Activated T-cell treated with anti-CD3 and anti-CD28 coated beads, Interleukin-2, amount 50 U/mL, for 4 hours (primary cell): ENCODE measurements at regions not wholly inside any gene's neighbourhood (a gene's known extent, or its start where the extent isn't known, plus 50 kb on each side); places are given as distances from the start of the nearest gene placed in this dataset.

Source experiments
- ATAC-seq, 2 donors: fragments of 200-7000 bp; cut with Tn5 transposase; one replicate each; pipeline ENCODE4 v1.10.0; 2021
- DNase-seq: peaks from one replicate; pipeline ENCODE4 v3.0.0-alpha.2; 2020
- H3K27me3 Mint-ChIP-seq: one replicate; pipeline ENCODE4 v1.8.0; 2021; ENCODE audit warnings: low read depth, mixed read lengths
- H3K36me3 Mint-ChIP-seq: one replicate; pipeline ENCODE4 v1.8.0; 2022; ENCODE audit warnings: mixed read lengths; ENCODE audit not compliant: insufficient read depth
- H3K4me1 Mint-ChIP-seq: one replicate; pipeline ENCODE4 v1.8.0; 2021; ENCODE audit warnings: low read depth, mixed read lengths
- H3K4me3 Mint-ChIP-seq: one replicate; pipeline ENCODE4 v1.8.0; 2021; ENCODE audit warnings: mild to moderate bottlenecking, moderate library complexity, mixed read lengths
- H3K9me3 Mint-ChIP-seq: one replicate; pipeline ENCODE4 v1.8.0; 2021; ENCODE audit warnings: mixed read lengths

DNA sequence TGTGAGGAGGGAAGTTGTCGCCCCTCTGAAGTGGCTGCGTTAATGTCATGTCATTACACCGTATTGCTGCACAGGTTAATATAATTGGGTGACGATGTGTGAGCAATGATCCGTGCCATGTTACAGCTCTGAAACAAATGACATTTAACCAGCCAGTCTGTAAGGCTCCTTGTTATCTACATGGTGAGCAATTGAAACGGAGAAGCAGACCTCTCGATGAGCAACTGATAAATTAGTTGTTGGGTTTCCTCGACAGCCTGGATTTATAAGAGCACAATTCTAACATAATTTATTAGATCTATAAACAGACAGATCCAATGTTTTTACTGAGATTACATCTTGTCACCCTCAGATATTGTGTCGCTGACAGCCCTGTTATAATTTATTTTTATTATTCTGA lies 49.9 kb upstream of the MAFB start:
- Mint-ChIP-seq H3K9me3 (no peaks in the 10 kb centered on the region), H3K4me3 (no peak overlapping the region), H3K4me1 (no peaks in the 10 kb centered on the region), H3K36me3 (no peaks in the 10 kb centered on the region), H3K27me3 (peaks cover 18% of the 10 kb centered on the region)
- ATAC-seq, result no peak
- DNase-seq, result no peak

DNA sequence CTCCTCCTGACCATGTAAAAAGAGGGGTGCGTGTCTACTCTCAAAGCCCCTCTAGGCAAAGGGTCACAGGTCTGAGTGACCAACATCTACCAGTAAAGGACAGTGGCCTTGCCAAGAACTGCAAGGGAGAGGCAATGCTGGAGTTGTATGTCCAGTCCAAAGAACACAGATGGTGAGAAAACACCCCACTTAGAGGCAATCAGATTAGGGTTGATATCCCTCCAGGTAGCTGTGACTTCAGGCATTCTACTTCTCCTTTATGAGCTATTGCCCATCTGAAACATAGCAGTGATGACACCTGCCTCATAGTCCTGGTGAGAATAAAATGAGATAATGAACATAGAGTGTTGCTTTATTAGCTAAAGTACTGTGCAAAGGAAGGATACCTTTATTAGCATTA lies 50.8 kb upstream of the MAFB start:
- H3K9me3 Mint-ChIP-seq, result no peaks in the 10 kb centered on the region
- ATAC-seq (no peak), DNase-seq (no peak)
- peaks cover 16% of the 10 kb centered on the region for H3K27me3 Mint-ChIP-seq
- no peaks in the 10 kb centered on the region for H3K4me1 Mint-ChIP-seq
- no peak overlapping the region for H3K4me3 Mint-ChIP-seq
- H3K36me3 Mint-ChIP-seq, result no peaks in the 10 kb centered on the region

DNA sequence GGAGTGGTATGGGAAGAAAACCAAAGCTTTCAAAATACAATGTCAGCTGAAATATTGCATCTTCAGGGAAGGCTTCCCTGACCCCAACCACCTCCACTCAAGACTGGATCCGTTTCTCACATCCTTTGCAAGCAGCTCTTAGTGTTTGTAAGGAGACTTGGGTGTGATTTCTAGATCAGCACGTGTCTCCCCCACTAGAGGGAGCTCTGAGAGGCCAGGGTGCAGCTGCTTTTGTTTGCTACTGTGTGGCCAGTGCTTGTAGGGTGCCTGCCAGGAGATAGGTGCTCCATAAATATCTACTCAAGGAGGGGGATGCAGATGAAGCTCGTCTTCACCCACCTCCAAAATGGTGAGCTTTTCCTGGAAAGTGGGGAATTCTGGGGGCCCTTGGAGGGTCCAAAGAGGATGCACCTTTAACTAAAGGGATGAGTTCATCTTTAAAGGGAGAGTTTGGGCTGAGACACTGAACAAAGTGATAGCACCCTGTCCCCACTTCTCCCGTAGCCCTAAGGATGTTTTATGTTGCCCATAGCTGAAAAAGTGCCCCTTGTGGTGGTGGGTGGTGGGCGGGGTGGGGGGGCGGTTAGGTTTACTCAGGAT lies 52.6 kb upstream of the MAFB start:
- peaks cover 9% of the 10 kb centered on the region for H3K27me3 Mint-ChIP-seq
- H3K36me3 Mint-ChIP-seq, result no peaks in the 10 kb centered on the region
- ATAC-seq (peak in 1 of 2 donors; percentile 40), DNase-seq (no peak)
- no peak overlapping the region for H3K4me3 Mint-ChIP-seq
- no peaks in the 10 kb centered on the region for H3K4me1 Mint-ChIP-seq
- no peaks in the 10 kb centered on the region for H3K9me3 Mint-ChIP-seq

DNA sequence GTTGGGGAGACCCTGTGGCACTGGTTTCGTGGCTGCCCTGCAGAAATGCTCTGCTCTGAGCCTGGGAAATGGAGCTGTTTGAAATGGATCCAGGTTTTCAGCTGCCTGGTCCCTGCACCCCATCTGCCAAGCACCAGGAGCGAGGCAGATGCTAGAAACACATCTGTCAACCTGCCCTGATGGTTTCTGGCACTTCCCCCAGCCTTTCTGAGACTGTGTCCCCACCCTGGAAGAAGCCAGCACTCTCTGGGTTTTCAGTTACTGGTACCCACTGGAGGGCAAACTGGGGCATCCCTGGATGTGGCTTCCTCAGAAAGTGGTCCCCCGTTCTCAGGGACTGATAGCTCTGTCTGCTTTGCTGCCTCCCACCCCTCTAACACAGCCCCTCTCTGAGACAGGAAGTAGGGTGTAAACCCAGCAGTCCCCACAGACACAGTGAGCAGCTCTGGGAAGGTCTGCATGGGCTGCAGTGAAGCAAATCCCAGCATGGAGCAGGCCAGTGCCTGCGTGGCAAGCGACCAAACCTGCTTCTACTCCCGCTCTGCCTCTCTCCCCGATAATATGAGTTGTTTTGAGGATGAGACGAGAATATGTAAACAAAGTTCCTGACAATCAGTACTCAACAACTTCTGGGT lies 54.2 kb upstream of the MAFB start:
- Mint-ChIP-seq H3K36me3 (no peaks in the 10 kb centered on the region), H3K27me3 (no peaks in the 10 kb centered on the region), H3K4me3 (no peak overlapping the region), H3K9me3 (no peaks in the 10 kb centered on the region), H3K4me1 (no peaks in the 10 kb centered on the region)
- ATAC-seq (no peak), DNase-seq (no peak)

DNA sequence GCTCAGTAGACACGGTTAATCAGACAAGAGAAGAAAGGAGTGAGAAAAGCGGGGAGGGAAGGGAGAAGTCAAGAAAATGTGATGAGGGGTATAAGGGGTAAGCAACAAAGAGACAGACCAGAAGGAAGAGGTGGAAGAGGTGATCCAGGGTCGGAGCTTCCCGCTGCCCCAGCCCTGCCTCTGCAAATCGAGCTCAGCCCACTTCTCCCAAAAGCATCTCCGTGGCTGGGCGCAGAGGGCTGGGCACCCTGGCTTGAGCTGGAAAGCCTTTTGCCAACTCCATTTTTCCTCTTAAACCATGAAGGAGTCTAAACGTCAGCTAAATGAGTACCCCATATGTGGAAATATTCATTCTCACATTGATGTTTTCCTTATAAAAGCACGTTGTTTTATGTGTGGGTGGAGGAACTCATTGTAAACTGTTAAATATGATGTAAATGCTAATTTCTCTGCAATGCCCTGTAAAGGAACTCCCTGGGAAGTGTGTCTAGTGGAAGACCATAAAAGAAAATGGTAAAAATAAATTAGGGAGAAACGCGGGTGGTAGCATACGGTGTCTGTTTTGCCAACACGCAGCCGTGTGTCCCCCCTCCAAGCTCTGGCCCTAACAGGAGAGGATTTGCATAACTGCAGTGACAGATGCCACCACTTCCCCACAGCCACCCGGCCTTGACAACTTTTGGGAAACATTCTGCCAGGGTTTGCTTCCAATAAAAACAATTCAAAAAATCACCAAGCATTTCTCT lies 55.2 kb upstream of the MAFB start:
- H3K36me3 Mint-ChIP-seq, result no peaks in the 10 kb centered on the region
- DNase-seq (no peak), ATAC-seq (no peak)
- no peak overlapping the region for H3K4me3 Mint-ChIP-seq
- no peaks in the 10 kb centered on the region for H3K27me3 Mint-ChIP-seq
- H3K9me3 Mint-ChIP-seq, result no peaks in the 10 kb centered on the region
- no peaks in the 10 kb centered on the region for H3K4me1 Mint-ChIP-seq

DNA sequence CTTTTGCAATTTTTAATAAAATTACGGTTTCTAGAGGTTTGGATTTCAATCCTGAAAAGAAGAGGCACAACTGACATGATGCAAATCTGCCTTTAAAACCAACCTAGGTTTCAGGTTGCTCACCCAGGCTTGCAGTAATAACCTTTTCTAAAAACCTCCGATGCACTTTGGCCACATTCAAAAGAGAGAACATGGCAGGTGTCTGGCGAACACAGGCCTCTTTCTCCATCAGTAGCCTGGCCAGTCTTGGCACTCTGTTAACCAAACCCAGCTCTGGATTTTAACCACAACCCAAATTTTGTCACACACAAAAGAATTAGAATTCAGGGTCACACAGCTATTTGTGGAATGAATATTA lies 55.8 kb upstream of the MAFB start:
- no peaks in the 10 kb centered on the region for H3K36me3 Mint-ChIP-seq
- ATAC-seq (no peak), DNase-seq (no peak)
- no peaks in the 10 kb centered on the region for H3K27me3 Mint-ChIP-seq
- no peaks in the 10 kb centered on the region for H3K9me3 Mint-ChIP-seq
- no peaks in the 10 kb centered on the region for H3K4me1 Mint-ChIP-seq
- H3K4me3 Mint-ChIP-seq, result no peak overlapping the region

DNA sequence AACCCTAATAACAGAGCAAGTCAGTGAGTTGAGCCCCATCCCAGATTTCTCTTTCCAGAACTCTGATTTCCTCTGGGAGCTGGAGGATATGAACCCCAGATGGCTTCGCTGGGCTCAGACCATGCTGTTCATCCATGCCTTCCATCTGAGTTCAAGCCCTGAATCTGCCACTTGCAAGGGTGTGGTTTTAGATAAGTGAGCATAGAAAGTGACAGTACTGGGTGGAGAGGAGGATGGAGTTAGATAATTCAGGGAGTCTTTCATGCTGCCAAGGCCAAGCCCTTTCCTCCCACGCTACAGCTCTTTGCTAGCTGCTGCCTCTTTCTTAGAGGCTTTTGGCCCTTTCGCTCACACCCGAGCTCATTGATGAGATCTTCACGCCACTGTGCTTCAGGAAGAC lies 57.2 kb upstream of the MAFB start:
- no peak for ATAC-seq
- no peaks in the 10 kb centered on the region for H3K36me3 Mint-ChIP-seq
- DNase-seq, result no peak
- H3K9me3 Mint-ChIP-seq, result no peaks in the 10 kb centered on the region
- no peaks in the 10 kb centered on the region for H3K4me1 Mint-ChIP-seq
- no peak overlapping the region for H3K4me3 Mint-ChIP-seq
- no peaks in the 10 kb centered on the region for H3K27me3 Mint-ChIP-seq

GRCh38 chr20:40748182-40748581 lies 59.1 kb upstream of the MAFB start:
- no peaks in the 10 kb centered on the region for H3K36me3 Mint-ChIP-seq
- ATAC-seq, result no peak
- no peaks in the 10 kb centered on the region for H3K9me3 Mint-ChIP-seq

GRCh38 chr20:40749985-40750506 lies 61.0 kb upstream of the MAFB start:
- DNase-seq (no peak), ATAC-seq (no peak)
- H3K27me3 Mint-ChIP-seq, result no peaks in the 10 kb centered on the region
- no peaks in the 10 kb centered on the region for H3K9me3 Mint-ChIP-seq
- peaks cover 3% of the 10 kb centered on the region for H3K4me1 Mint-ChIP-seq
- H3K36me3 Mint-ChIP-seq, result no peaks in the 10 kb centered on the region
- no peak overlapping the region for H3K4me3 Mint-ChIP-seq

More at GRCh38 chr20:40748182-40748581, 59.1 kb upstream of the MAFB start:
- no peak overlapping the region for H3K4me3 Mint-ChIP-seq
- no peaks in the 10 kb centered on the region for H3K27me3 Mint-ChIP-seq
- no peaks in the 10 kb centered on the region for H3K4me1 Mint-ChIP-seq
- DNase-seq, result no peak

DNA sequence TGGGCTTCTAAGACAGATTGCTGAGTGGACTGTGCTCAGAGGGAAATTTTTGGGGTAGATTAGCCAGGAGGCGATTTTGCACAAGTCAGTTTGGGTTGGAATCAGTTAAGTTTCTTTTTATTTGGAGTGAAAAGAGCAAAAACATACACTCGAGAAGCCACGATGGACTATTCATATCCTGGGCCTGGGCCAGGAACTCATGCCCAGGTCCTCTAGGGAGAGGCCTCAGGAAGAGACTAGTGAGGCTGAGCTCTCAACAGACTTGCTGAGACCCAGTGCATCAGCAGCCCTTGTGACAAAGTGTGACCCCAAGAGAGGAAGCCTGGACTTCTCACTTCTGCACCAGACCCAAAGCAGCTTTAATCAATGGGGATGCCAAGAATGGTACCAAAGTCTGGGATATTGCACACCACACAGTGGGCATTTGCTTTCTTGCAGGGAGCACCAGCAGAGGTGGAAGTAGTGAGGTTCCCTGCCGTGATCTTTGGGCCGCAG lies 61.6 kb upstream of the MAFB start:
- H3K27me3 Mint-ChIP-seq, result no peaks in the 10 kb centered on the region
- no peak overlapping the region for H3K4me3 Mint-ChIP-seq
- H3K36me3 Mint-ChIP-seq, result no peaks in the 10 kb centered on the region
- no peak for ATAC-seq
- peaks cover 3% of the 10 kb centered on the region for H3K4me1 Mint-ChIP-seq
- no peaks in the 10 kb centered on the region for H3K9me3 Mint-ChIP-seq
- no peak for DNase-seq

- H3K4me3 Mint-ChIP-seq, result no peak overlapping the region
- no peak for ATAC-seq
- H3K4me1 Mint-ChIP-seq, result peaks cover 26% of the 10 kb centered on the region
- no peaks in the 10 kb centered on the region for H3K27me3 Mint-ChIP-seq
- no peaks in the 10 kb centered on the region for H3K9me3 Mint-ChIP-seq
- no peaks in the 10 kb centered on the region for H3K36me3 Mint-ChIP-seq
- no peak for DNase-seq
Measured at GRCh38 chr20:40753472-40753871, 64.4 kb upstream of the MAFB start.

DNA sequence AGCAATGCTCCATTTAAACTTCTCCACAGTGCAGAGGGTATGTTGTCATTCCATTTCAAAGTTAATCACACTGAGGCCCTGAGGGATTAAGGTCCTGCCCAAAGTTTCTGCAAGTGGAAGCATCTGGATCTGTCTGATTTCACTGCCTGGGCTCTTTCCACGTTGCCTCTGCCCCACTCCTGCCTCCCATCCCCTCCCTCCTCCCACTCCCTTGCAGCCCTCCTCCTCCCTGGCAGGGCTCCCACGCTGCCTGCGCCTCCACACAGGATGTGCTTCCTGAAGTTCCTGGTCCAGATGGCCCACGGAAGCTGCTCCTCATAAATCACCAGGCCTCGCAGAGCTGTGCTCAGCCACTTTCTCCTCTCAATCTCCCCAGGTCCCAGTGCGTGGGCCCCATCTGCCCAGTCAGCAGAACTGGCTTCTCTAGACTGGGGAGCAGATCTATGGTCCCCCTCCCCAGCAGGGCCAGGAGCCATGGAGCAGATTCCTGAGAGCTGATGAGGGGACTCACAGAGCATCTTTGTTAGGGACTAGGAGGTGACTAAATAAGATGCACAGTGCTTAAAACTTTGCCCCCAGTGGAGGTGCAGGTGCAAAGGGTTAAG lies 65.4 kb upstream of the MAFB start:
- DNase-seq, result no peak
- no peak overlapping the region for H3K4me3 Mint-ChIP-seq
- no peaks in the 10 kb centered on the region for H3K9me3 Mint-ChIP-seq
- H3K36me3 Mint-ChIP-seq, result no peaks in the 10 kb centered on the region
- peaks cover 27% of the 10 kb centered on the region for H3K4me1 Mint-ChIP-seq
- H3K27me3 Mint-ChIP-seq, result no peaks in the 10 kb centered on the region
- no peak for ATAC-seq

DNA sequence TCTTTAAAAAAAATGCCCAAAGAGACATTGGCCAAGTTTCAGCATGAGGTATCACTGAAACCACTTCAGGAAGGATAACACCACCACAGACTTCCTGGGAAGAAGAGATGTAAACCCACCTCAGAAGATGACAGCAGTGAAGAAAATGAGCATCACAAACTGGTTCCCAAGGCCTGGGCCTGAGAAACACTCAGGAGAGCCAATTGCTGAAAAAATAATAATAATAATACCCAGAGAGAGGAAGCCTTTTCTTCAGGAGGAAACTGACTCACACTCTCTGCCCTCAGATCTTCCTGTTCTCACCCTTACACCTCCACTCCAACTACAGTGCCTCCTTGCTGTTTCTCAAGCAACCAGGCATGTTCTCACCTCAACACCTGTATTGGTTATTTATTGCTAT lies 68.1 kb upstream of the MAFB start:
- Mint-ChIP-seq H3K27me3 (no peaks in the 10 kb centered on the region), H3K4me1 (peaks cover 27% of the 10 kb centered on the region), H3K36me3 (no peaks in the 10 kb centered on the region), H3K4me3 (peak overlapping the region; percentile 15), H3K9me3 (no peaks in the 10 kb centered on the region)
- no peak for DNase-seq
- ATAC-seq, result peak; percentile 48 to 56

- Mint-ChIP-seq H3K4me1 (peaks cover 24% of the 10 kb centered on the region), H3K4me3 (no peak overlapping the region), H3K9me3 (no peaks in the 10 kb centered on the region), H3K36me3 (no peaks in the 10 kb centered on the region), H3K27me3 (no peaks in the 10 kb centered on the region)
- DNase-seq (no peak), ATAC-seq (no peak)
Measured at GRCh38 chr20:40758790-40759189, 69.8 kb upstream of the MAFB start.
